Activated B cell treated with CpG ODN at 0.5 μM for 24 hours (primary cell): ENCODE measurements at regions not wholly inside any gene's neighbourhood (a gene's known extent, or its start where the extent isn't known, plus 50 kb on each side); places are given as distances from the start of the nearest gene placed in this dataset.

Experiments
- ATAC-seq: fragments of 200-7000 bp; cut with Tn5 transposase; one replicate; pipeline ENCODE4 v1.10.0; 2021; ENCODE audit warnings: low read depth, mild to moderate bottlenecking, moderate library complexity
- CTCF ChIA-PET: fragments of 350-600 bp; sonication (Branson Sonifier 250); formaldehyde crosslinking; loops from one replicate; lab custom pipeline; 2021; ENCODE audit warnings: antibody characterized with exemption; lab: Charles Lee
- POLR2A ChIA-PET: fragments of 350-600 bp; sonication (Branson Sonifier 250); formaldehyde crosslinking; loops from one replicate; lab custom pipeline; 2021; ENCODE audit warnings: antibody characterized with exemption; lab: Charles Lee
- DNase-seq: peaks from one replicate; pipeline ENCODE4 v3.0.0; 2022
- H3K27ac Mint-ChIP-seq: one replicate; pipeline ENCODE4 v1.8.0; 2020; ENCODE audit warnings: mixed read lengths
- H3K27me3 Mint-ChIP-seq: one replicate; pipeline ENCODE4 v1.8.0; 2021; ENCODE audit warnings: mixed read lengths
- H3K36me3 Mint-ChIP-seq: one replicate; pipeline ENCODE4 v1.8.0; 2021; ENCODE audit warnings: low read depth, mixed read lengths
- H3K4me1 Mint-ChIP-seq: one replicate; pipeline ENCODE4 v1.8.0; 2021; ENCODE audit warnings: mixed read lengths
- H3K4me3 Mint-ChIP-seq: one replicate; pipeline ENCODE4 v1.8.0; 2020; ENCODE audit warnings: mild to moderate bottlenecking, mixed read lengths
- H3K9me3 Mint-ChIP-seq: one replicate; pipeline ENCODE4 v1.8.0; 2020; ENCODE audit warnings: mixed read lengths
- CTCF ChIP-seq: fragments of 200-600 bp; IDR thresholded peaks from one replicate; pipeline ENCODE4 v1.8.0; 2022; ENCODE audit warnings: antibody characterized with exemption, mild to moderate bottlenecking
- intact Hi-C: fragments of 100-400 bp; cut with micrococcal nuclease; formaldehyde crosslinking; loops from one replicate; pipeline ENCODE4 v1.15.1; 2024

DNA sequence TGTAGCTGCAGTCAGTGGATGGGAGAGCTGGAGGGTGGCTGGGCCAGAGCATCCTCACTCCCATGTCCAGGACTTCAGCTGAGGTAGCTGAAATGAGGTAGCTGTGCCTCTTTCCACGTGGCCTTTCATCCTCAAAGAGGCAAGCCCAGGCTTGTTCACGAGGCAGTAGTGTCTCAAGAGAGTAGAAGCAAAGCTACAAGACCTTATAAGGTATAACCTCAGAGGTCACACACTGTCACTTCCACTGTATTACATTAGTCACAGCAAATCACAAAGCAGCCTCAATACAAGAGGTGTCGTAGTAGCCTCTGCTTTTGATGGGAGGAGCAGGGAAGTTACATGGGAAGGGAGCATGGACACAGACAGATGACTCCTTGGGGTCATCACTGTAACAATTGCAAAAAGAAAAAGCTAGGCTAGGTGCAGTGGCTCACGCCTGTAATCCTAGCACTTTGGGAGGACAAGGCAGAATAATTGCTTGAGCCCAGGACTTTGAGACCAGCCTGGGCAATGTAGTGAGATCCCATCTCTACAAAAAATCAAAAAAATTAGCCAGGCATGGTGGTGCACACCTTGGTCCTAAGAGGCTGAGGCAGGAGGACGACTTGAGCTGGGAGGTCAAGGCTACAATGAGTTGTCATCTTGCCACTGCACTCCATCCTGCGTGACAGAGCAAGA is 97.5 kb downstream of the SKIDA1 start:
- TF ChIP-seq CTCF, result no peak
- Mint-ChIP-seq H3K9me3 (peaks cover 5% of the 10 kb centered on the region), H3K4me3 (no peak overlapping the region), H3K27me3 (peaks cover 3% of the 10 kb centered on the region), H3K27ac (no peak overlapping the region), H3K36me3 (no peaks in the 10 kb centered on the region), H3K4me1 (no peaks in the 10 kb centered on the region)
- intact Hi-C loops, result no loop called here
- DNase-seq, result no peak
- ATAC-seq, result no peak
- ChIA-PET POLR2A (no interaction called here), CTCF (no interaction called here)

GRCh38 chr10:21424459-21424861 is 101.0 kb downstream of the SKIDA1 start:
- DNase-seq (no peak), ATAC-seq (no peak)
- Mint-ChIP-seq H3K27me3 (peaks cover 3% of the 10 kb centered on the region), H3K4me3 (no peak overlapping the region), H3K27ac (no peak overlapping the region), H3K9me3 (peaks cover 5% of the 10 kb centered on the region), H3K36me3 (no peaks in the 10 kb centered on the region), H3K4me1 (no peaks in the 10 kb centered on the region)
- intact Hi-C loops, result no loop called here
- TF ChIP-seq CTCF, result no peak
- ChIA-PET CTCF (no interaction called here), POLR2A (no interaction called here)

DNA sequence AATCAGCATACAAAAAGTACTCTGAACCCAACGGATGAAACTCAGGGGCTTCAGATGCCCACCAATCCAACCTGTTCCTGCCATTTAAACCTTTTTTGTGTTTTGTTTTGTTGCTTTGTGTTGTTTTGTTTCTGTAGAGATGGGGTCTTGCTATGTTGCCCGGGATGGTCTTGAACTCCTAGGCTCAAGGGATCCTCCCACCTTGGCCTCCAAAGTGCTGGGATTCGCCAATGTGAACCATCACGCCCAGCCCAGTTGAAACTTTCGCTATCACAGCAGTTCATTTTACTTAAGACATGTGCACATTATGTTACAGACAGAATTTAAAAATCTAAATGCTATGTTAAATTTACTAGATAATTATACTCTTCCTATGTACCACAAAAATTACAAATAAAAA is 101.6 kb downstream of the SKIDA1 start:
- ATAC-seq, result no peak
- H3K4me1 Mint-ChIP-seq, result no peaks in the 10 kb centered on the region
- TF ChIP-seq CTCF, result no peak
- no peaks in the 10 kb centered on the region for H3K36me3 Mint-ChIP-seq
- no peak overlapping the region for H3K4me3 Mint-ChIP-seq
- no peak for DNase-seq
- ChIA-PET CTCF (no interaction called here), POLR2A (no interaction called here)
- no peak overlapping the region for H3K27ac Mint-ChIP-seq
- peaks cover 5% of the 10 kb centered on the region for H3K9me3 Mint-ChIP-seq
- intact Hi-C loops, result no loop called here
- peaks cover 3% of the 10 kb centered on the region for H3K27me3 Mint-ChIP-seq

DNA sequence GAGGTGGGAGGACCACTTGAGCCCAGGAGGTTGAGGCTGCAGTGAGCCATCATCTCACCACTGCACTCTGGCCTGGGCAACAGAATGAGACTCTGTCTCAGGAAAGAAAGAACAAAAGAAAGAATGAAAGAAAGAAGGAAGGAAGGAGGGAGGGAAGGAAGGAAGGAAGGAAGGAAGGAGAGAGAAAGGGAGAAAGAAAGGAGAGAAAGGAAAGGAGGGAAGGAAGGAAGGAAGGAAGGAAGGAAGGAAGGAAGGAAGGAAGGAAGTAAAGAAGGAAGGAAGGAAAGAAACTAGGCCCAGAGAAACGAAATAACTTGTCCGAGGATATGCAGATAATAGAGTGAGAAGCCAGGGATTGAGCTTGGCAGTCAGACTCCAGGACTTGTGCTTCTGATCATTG is 102.1 kb downstream of the SKIDA1 start:
- no peaks in the 10 kb centered on the region for H3K36me3 Mint-ChIP-seq
- no peak for ATAC-seq
- CTCF ChIA-PET, result no interaction called here
- H3K4me1 Mint-ChIP-seq, result no peaks in the 10 kb centered on the region
- H3K27ac Mint-ChIP-seq, result no peak overlapping the region
- H3K4me3 Mint-ChIP-seq, result no peak overlapping the region
- peaks cover 3% of the 10 kb centered on the region for H3K27me3 Mint-ChIP-seq
- no peak for DNase-seq
- peaks cover 5% of the 10 kb centered on the region for H3K9me3 Mint-ChIP-seq
- no peak for TF ChIP-seq CTCF
- intact Hi-C loops, result no loop called here
- POLR2A ChIA-PET, result no interaction called here

DNA sequence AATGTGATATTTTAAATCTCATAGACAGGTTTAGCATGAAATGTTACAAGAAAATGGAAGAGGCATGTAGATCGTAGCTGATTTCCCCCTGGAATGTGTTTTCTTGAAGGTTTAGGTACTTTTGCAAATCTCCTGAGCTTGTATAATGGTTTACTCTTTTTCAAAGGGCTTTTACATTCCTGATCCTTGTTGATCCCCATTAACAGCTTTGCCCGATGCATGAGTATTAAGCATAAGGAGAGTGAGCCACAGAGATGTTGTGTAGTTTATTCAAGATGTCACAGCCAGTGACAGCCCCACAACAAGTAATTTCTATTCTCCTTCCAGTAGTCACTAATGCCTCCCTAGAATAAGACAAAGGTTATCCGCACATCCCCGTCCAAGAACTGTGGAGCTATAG is 103.7 kb downstream of the SKIDA1 start:
- H3K9me3 Mint-ChIP-seq, result peaks cover 3% of the 10 kb centered on the region
- POLR2A ChIA-PET, result no interaction called here
- no peaks in the 10 kb centered on the region for H3K36me3 Mint-ChIP-seq
- CTCF ChIA-PET, result no interaction called here
- no peaks in the 10 kb centered on the region for H3K4me1 Mint-ChIP-seq
- no peak overlapping the region for H3K27ac Mint-ChIP-seq
- DNase-seq, result no peak
- intact Hi-C loops, result no loop called here
- no peak for ATAC-seq
- peaks cover 3% of the 10 kb centered on the region for H3K27me3 Mint-ChIP-seq
- H3K4me3 Mint-ChIP-seq, result no peak overlapping the region
- TF ChIP-seq CTCF, result no peak
